ENCODE measurements at regions not wholly inside any gene's neighbourhood (a gene's known extent, or its start where the extent isn't known, plus 50 kb on each side); places are given as distances from the start of the nearest gene placed in this dataset.

GRCh38 chr7:26603631-26604030 is 260.8 kb downstream of the SKAP2 start:
- no peak for TF ChIP-seq CTCF (IDR thresholded peaks at IDR 0.05)
- no peaks in the 10 kb centered on the region for H3K36me3 ChIP-seq (ENCODE audit: control insufficient read depth, insufficient read depth, low read length)
- no peak overlapping the region for H3K4me3 ChIP-seq (ENCODE audit: low read depth, low read length)
- no peaks in the 10 kb centered on the region for H3K27me3 ChIP-seq (ENCODE audit: control insufficient read depth, insufficient read depth, low read length)
- no peak overlapping the region for H2AFZ ChIP-seq
- no peak overlapping the region for H3K27ac ChIP-seq
- H3K9me3 ChIP-seq (ENCODE audit: control insufficient read depth, low read length): no peaks in the 10 kb centered on the region
- H3K4me2 ChIP-seq (ENCODE audit: low read length): no peak overlapping the region
- H3K4me1 ChIP-seq: no peaks in the 10 kb centered on the region
- no peak overlapping the region for H3K9ac ChIP-seq
- H3K79me2 ChIP-seq: no peaks in the 10 kb centered on the region

- H3K4me3 ChIP-seq (ENCODE audit: low read depth, low read length): no peak overlapping the region
- no peaks in the 10 kb centered on the region for H3K9me3 ChIP-seq (ENCODE audit: control insufficient read depth, low read length)
- no peaks in the 10 kb centered on the region for H3K79me2 ChIP-seq
- no peaks in the 10 kb centered on the region for H3K36me3 ChIP-seq (ENCODE audit: control insufficient read depth, insufficient read depth, low read length)
- no peak overlapping the region for H3K27ac ChIP-seq
- H2AFZ ChIP-seq: no peak overlapping the region
- H3K4me2 ChIP-seq (ENCODE audit: low read length): no peak overlapping the region
- H3K4me1 ChIP-seq: no peaks in the 10 kb centered on the region
- TF ChIP-seq CTCF (IDR thresholded peaks at IDR 0.05): no peak
- H3K9ac ChIP-seq: no peak overlapping the region
- H3K27me3 ChIP-seq (ENCODE audit: control insufficient read depth, insufficient read depth, low read length): no peaks in the 10 kb centered on the region
Measured at GRCh38 chr7:26608402-26608801, 256.0 kb downstream of the SKAP2 start.

- Histone ChIP-seq H3K27me3 (ENCODE audit: control insufficient read depth, insufficient read depth, low read length) (no peaks in the 10 kb centered on the region), H2AFZ (no peak overlapping the region), H3K4me3 (ENCODE audit: low read depth, low read length) (no peak overlapping the region), H3K79me2 (no peaks in the 10 kb centered on the region), H3K27ac (no peak overlapping the region), H3K9me3 (ENCODE audit: control insufficient read depth, low read length) (no peaks in the 10 kb centered on the region), H3K4me1 (no peaks in the 10 kb centered on the region), H3K9ac (no peak overlapping the region), H3K36me3 (ENCODE audit: control insufficient read depth, insufficient read depth, low read length) (no peaks in the 10 kb centered on the region), H3K4me2 (ENCODE audit: low read length) (no peak overlapping the region)
- TF ChIP-seq CTCF (IDR thresholded peaks at IDR 0.05): no peak
Measured at GRCh38 chr7:26609082-26609481, 255.3 kb downstream of the SKAP2 start.

- no peaks in the 10 kb centered on the region for H3K9me3 ChIP-seq (ENCODE audit: control insufficient read depth, low read length)
- no peak for TF ChIP-seq CTCF (IDR thresholded peaks at IDR 0.05)
- H3K4me1 ChIP-seq: no peaks in the 10 kb centered on the region
- H3K36me3 ChIP-seq (ENCODE audit: control insufficient read depth, insufficient read depth, low read length): no peaks in the 10 kb centered on the region
- no peak overlapping the region for H3K4me3 ChIP-seq (ENCODE audit: low read depth, low read length)
- no peak overlapping the region for H3K9ac ChIP-seq
- no peaks in the 10 kb centered on the region for H3K79me2 ChIP-seq
- no peaks in the 10 kb centered on the region for H3K27me3 ChIP-seq (ENCODE audit: control insufficient read depth, insufficient read depth, low read length)
- H2AFZ ChIP-seq: no peak overlapping the region
- H3K27ac ChIP-seq: no peak overlapping the region
- no peak overlapping the region for H3K4me2 ChIP-seq (ENCODE audit: low read length)
Measured at GRCh38 chr7:26609532-26609931, 254.9 kb downstream of the SKAP2 start.

GRCh38 chr7:26612742-26613141 is 251.6 kb downstream of the SKAP2 start:
- no peaks in the 10 kb centered on the region for H3K36me3 ChIP-seq (ENCODE audit: control insufficient read depth, insufficient read depth, low read length)
- H3K4me3 ChIP-seq (ENCODE audit: low read depth, low read length): no peak overlapping the region
- no peak overlapping the region for H3K9ac ChIP-seq
- no peak overlapping the region for H2AFZ ChIP-seq
- no peak overlapping the region for H3K4me2 ChIP-seq (ENCODE audit: low read length)
- H3K9me3 ChIP-seq (ENCODE audit: control insufficient read depth, low read length): no peaks in the 10 kb centered on the region
- TF ChIP-seq CTCF (IDR thresholded peaks at IDR 0.05): no peak
- no peaks in the 10 kb centered on the region for H3K27me3 ChIP-seq (ENCODE audit: control insufficient read depth, insufficient read depth, low read length)
- H3K4me1 ChIP-seq: no peaks in the 10 kb centered on the region
- H3K79me2 ChIP-seq: no peaks in the 10 kb centered on the region
- H3K27ac ChIP-seq: no peak overlapping the region

All from parathyroid adenoma (tissue), 2 donors.